ENCODE measurements at regions not wholly inside any gene's neighbourhood (a gene's known extent, or its start where the extent isn't known, plus 50 kb on each side); places are given as distances from the start of the nearest gene placed in this dataset.

DNA sequence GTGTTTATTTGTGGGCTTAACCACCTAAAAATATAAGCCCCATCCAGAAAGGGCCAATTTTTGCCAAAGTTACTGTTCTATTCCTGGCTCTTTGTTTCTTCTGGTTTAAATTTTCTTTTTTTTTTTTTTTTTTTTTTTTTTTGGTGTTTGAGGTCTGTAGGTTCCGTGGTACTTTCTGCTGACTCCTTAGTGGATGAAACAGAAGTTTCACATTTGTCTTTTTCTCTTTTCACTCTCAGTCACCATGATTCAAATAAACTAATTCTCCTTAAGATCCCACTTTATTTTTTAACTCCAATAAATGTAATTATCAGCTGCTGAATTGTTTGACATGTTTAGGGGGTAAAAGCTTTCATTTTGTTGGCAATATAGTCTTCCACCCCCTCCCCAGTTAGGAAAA, 322.3 kb downstream of the CHRM3 start:
- H3K4me3 ChIP-seq (replicated peaks; ENCODE audit: insufficient read depth, low read length): no peak overlapping the region
- no peak overlapping the region for H3K27ac ChIP-seq (replicated peaks)
- no peak for DNase-seq (ENCODE audit: low read depth in 1 of 2, low spot score in 1 of 2)
- H3K27me3 ChIP-seq (ENCODE audit: insufficient read depth, poor library complexity, severe bottlenecking): no peaks in the 10 kb centered on the region
- TF ChIP-seq, protein P1, sequence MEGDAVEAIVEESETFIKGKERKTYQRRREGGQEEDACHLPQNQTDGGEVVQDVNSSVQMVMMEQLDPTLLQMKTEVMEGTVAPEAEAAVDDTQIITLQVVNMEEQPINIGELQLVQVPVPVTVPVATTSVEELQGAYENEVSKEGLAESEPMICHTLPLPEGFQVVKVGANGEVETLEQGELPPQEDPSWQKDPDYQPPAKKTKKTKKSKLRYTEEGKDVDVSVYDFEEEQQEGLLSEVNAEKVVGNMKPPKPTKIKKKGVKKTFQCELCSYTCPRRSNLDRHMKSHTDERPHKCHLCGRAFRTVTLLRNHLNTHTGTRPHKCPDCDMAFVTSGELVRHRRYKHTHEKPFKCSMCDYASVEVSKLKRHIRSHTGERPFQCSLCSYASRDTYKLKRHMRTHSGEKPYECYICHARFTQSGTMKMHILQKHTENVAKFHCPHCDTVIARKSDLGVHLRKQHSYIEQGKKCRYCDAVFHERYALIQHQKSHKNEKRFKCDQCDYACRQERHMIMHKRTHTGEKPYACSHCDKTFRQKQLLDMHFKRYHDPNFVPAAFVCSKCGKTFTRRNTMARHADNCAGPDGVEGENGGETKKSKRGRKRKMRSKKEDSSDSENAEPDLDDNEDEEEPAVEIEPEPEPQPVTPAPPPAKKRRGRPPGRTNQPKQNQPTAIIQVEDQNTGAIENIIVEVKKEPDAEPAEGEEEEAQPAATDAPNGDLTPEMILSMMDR (IDR thresholded peaks at IDR 0.05; ENCODE audit: insufficient read depth, low read length): no peak

DNA sequence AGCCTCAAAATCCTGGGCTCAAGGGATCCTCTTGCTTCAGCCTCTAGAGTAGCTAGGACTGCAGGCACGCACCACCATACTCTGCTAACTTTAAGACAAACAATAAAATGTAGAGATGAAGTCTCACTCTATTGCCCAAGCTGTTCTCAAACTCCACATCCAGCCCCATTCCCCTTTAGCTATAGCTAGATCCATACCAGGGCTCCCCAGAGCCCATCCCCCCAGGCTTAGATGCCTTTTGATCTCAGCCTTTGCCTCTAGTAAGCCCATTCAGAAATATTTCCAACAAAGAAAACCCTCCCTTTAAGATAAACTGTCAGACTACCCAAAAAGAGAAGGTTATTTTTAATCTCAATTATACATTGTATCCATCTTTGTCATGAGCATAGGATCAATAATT, 325.4 kb downstream of the CHRM3 start:
- H3K27me3 ChIP-seq (ENCODE audit: insufficient read depth, poor library complexity, severe bottlenecking): no peaks in the 10 kb centered on the region
- H3K27ac ChIP-seq (replicated peaks): no peak overlapping the region
- TF ChIP-seq, protein P2, sequence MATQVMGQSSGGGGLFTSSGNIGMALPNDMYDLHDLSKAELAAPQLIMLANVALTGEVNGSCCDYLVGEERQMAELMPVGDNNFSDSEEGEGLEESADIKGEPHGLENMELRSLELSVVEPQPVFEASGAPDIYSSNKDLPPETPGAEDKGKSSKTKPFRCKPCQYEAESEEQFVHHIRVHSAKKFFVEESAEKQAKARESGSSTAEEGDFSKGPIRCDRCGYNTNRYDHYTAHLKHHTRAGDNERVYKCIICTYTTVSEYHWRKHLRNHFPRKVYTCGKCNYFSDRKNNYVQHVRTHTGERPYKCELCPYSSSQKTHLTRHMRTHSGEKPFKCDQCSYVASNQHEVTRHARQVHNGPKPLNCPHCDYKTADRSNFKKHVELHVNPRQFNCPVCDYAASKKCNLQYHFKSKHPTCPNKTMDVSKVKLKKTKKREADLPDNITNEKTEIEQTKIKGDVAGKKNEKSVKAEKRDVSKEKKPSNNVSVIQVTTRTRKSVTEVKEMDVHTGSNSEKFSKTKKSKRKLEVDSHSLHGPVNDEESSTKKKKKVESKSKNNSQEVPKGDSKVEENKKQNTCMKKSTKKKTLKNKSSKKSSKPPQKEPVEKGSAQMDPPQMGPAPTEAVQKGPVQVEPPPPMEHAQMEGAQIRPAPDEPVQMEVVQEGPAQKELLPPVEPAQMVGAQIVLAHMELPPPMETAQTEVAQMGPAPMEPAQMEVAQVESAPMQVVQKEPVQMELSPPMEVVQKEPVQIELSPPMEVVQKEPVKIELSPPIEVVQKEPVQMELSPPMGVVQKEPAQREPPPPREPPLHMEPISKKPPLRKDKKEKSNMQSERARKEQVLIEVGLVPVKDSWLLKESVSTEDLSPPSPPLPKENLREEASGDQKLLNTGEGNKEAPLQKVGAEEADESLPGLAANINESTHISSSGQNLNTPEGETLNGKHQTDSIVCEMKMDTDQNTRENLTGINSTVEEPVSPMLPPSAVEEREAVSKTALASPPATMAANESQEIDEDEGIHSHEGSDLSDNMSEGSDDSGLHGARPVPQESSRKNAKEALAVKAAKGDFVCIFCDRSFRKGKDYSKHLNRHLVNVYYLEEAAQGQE (IDR thresholded peaks at IDR 0.05; ENCODE audit: insufficient replicate concordance, low read depth): no peak
- TF ChIP-seq, protein P1 (IDR thresholded peaks at IDR 0.05; ENCODE audit: insufficient read depth, low read length): no peak
- TF ChIP-seq POLR2AphosphoS5 (IDR thresholded peaks at IDR 0.05; ENCODE audit: low read depth) (no peak), SPI1 (IDR thresholded peaks at IDR 0.05; ENCODE audit: borderline replicate concordance, low read depth) (no peak), GABPA (IDR thresholded peaks at IDR 0.05; ENCODE audit: low read depth) (no peak)
- H3K4me3 ChIP-seq (replicated peaks; ENCODE audit: insufficient read depth, low read length): no peak overlapping the region
- DNase-seq (ENCODE audit: low read depth in 1 of 2, low spot score in 1 of 2): no peak

DNA sequence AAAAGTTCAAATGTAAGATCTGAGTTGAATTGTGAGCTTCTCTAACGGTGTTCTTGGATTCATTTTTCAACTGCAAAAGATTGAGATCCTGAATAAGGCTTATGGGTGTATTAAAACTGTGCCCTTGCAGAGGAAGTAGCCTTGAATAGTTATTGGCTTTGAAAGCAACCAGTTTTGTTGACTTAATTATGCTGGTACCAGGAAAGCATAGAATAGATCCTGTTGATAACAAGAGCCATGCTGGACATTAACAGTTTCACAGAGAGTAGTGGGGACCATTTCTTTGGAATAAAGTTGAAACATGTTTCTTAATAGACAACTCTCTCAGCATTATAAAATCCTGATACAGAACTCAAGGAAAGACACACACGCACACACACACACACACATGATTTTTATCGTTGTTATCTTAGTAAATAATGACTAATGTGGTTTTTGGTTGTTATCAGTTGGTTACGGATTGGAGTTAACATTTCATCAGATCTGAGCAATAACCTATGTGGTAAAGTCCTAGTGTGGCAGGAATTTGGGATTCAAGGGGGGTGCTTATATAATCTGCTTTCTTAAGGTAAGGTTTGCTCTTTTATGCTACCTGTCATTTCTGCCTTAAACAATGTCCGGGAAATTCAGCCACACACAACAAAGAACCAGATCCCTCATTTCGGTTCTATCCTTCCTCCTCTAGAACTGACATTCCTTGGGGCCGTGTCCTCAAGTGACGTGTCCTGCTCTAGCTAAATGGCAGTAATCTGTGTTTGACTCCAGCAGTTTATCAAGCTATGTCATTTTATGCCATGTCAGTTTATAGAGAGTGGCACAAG, 330.9 kb downstream of the CHRM3 start:
- Histone ChIP-seq H3K27me3 (ENCODE audit: insufficient read depth, poor library complexity, severe bottlenecking) (no peaks in the 10 kb centered on the region), H3K27ac (replicated peaks) (0 out of 2 replicates have a peak overlapping the region, but pooled peaks have one; percentile 84), H3K4me3 (replicated peaks; ENCODE audit: insufficient read depth, low read length) (no peak overlapping the region)
- no peak for DNase-seq (ENCODE audit: low read depth in 1 of 2, low spot score in 1 of 2)
- TF ChIP-seq SPI1 (IDR thresholded peaks at IDR 0.05; ENCODE audit: borderline replicate concordance, low read depth) (no peak), POLR2AphosphoS5 (IDR thresholded peaks at IDR 0.05; ENCODE audit: low read depth) (no peak), GABPA (IDR thresholded peaks at IDR 0.05; ENCODE audit: low read depth) (no peak)
- TF ChIP-seq, protein P2 (IDR thresholded peaks at IDR 0.05; ENCODE audit: insufficient replicate concordance, low read depth): no peak
- TF ChIP-seq, protein P1 (IDR thresholded peaks at IDR 0.05; ENCODE audit: insufficient read depth, low read length): no peak

DNA sequence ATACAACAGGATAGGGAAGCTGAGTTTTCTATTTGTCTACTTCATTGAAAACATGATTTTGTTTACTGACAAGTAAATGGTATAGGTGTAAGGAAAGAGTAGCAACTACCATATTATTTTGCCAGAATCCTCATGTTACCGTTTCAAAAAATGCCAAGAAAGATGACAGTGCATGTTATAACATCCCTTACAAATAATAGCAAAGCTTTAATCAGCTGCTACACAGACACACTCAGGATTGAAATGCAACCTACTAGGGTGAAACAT, 331.5 kb downstream of the CHRM3 start:
- no peaks in the 10 kb centered on the region for H3K27me3 ChIP-seq (ENCODE audit: insufficient read depth, poor library complexity, severe bottlenecking)
- peak overlapping the region; percentile 84; the same call in 1 of the 2 replicates for H3K27ac ChIP-seq (replicated peaks)
- H3K4me3 ChIP-seq (replicated peaks; ENCODE audit: insufficient read depth, low read length): no peak overlapping the region
- no peak for TF ChIP-seq GABPA (IDR thresholded peaks at IDR 0.05; ENCODE audit: low read depth)
- TF ChIP-seq, protein P1 (IDR thresholded peaks at IDR 0.05; ENCODE audit: insufficient read depth, low read length): no peak
- TF ChIP-seq POLR2AphosphoS5 (IDR thresholded peaks at IDR 0.05; ENCODE audit: low read depth): no peak
- no peak for DNase-seq (ENCODE audit: low read depth in 1 of 2, low spot score in 1 of 2)
